B cell (primary cell): ENCODE measurements at regions not wholly inside any gene's neighbourhood (a gene's known extent, or its start where the extent isn't known, plus 50 kb on each side); places are given as distances from the start of the nearest gene placed in this dataset.

Experiments
- ATAC-seq: fragments of 200-7000 bp; cut with Tn5 transposase; one replicate; pipeline ENCODE4 v1.10.0; 2021; ENCODE audit warnings: low read depth, mild to moderate bottlenecking, moderate number of reproducible peaks, moderate library complexity
- CTCF ChIA-PET: fragments of 350-600 bp; sonication (Branson Sonifier 250); formaldehyde crosslinking; loops from one replicate; lab custom pipeline; 2021; ENCODE audit warnings: antibody characterized with exemption, inconsistent platforms; lab: Charles Lee
- POLR2A ChIA-PET: fragments of 350-600 bp; sonication (Branson Sonifier 250); formaldehyde crosslinking; loops from one replicate; lab custom pipeline; 2021; ENCODE audit warnings: antibody characterized with exemption; lab: Charles Lee
- DNase-seq: peaks from one replicate; pipeline ENCODE4 v3.0.0; 2013
- H2AFZ ChIP-seq: 2 replicates; pipeline ENCODE4 v1.6.1; 2012; ENCODE audit warnings: mild to moderate bottlenecking, low read depth, low read length; ENCODE audit not compliant: insufficient read depth, poor library complexity, severe bottlenecking
- H3K27ac ChIP-seq, 2 donors: 1 replicate in 1 of 2; 2 replicates in 1 of 2; pipeline ENCODE4 v1.5.1; 2012 to 2013; ENCODE audit warnings: low read length in 2 of 2, mild to moderate bottlenecking in 2 of 2, moderate library complexity in 1 of 2
- H3K27me3 ChIP-seq, 4 experiments: fragments of 200-600 bp in 1 of 4; sonication (generic) in 1 of 4; replicated peaks in 1 of 4; 1 replicate in 2 of 4; 2 replicates in 2 of 4; pipeline versions ENCODE4 v1.6.1 to v1.7.0; 2013 to 2016; ENCODE audit warnings: low read length in 3 of 4, mild to moderate bottlenecking in 2 of 4, mixed read lengths in 1 of 4, moderate library complexity in 1 of 4; ENCODE audit not compliant: insufficient read depth in 4 of 4, control insufficient read depth in 3 of 4; ENCODE audit errors: control extremely low read depth in 1 of 4
- H3K36me3 ChIP-seq, 2 experiments: replicated peaks in 1 of 2; 1 replicate in 1 of 2; 2 replicates in 1 of 2; pipeline versions ENCODE4 v1.6.1 to v1.7.1; 2013; ENCODE audit warnings: low read length in 1 of 2; ENCODE audit not compliant: insufficient read depth in 2 of 2, control insufficient read depth in 1 of 2; ENCODE audit errors: control extremely low read depth in 1 of 2, extremely low read depth in 1 of 2
- H3K4me1 ChIP-seq, 2 donors: fragments of 200-600 bp in 1 of 2; sonication (generic) in 1 of 2; 1 replicate in 1 of 2; 2 replicates in 1 of 2; pipeline versions ENCODE4 v1.5.1 to v1.6.1; 2013 to 2017; ENCODE audit warnings: low read length in 2 of 2; ENCODE audit not compliant: control insufficient read depth in 2 of 2, insufficient read depth in 2 of 2
- H3K4me2 ChIP-seq: replicated peaks from 2 replicates; pipeline ENCODE3; 2012; ENCODE audit warnings: mild to moderate bottlenecking, low read depth, low read length; ENCODE audit not compliant: poor library complexity, severe bottlenecking
- H3K4me3 ChIP-seq, 5 experiments: fragments of 200-600 bp in 1 of 5; sonication (generic) in 1 of 5; 1 replicate in 3 of 5; 2 replicates in 2 of 5; pipeline versions ENCODE4 v1.5.1 to v1.7.0; 2011 to 2016; ENCODE audit warnings: low read length in 4 of 5, mild to moderate bottlenecking in 4 of 5, low read depth in 2 of 5, control low read depth in 1 of 5, moderate library complexity in 1 of 5; ENCODE audit not compliant: insufficient read depth in 1 of 5; ENCODE audit errors: control extremely low read depth in 1 of 5, extremely low read depth in 1 of 5
- H3K79me2 ChIP-seq: fragments of 200-600 bp; sonication (generic); one replicate; pipeline ENCODE4 v1.6.0; 2016; ENCODE audit warnings: low read length; ENCODE audit not compliant: control insufficient read depth, insufficient read depth
- H3K9ac ChIP-seq: fragments of 200-600 bp; sonication (generic); 2 replicates; pipeline ENCODE4 v1.6.1; 2017; ENCODE audit warnings: mild to moderate bottlenecking, low read length, moderate library complexity
- H3K9me3 ChIP-seq, 3 donors: one replicate each; pipeline versions ENCODE4 v1.6.1 to v1.7.1; 2013; ENCODE audit warnings: low read length in 2 of 3; ENCODE audit not compliant: control insufficient read depth in 2 of 3, insufficient read depth in 1 of 3; ENCODE audit errors: control extremely low read depth in 1 of 3
- H4K20me1 ChIP-seq: 2 replicates; pipeline ENCODE4 v1.6.0; 2012; ENCODE audit warnings: mild to moderate bottlenecking, low read length; ENCODE audit not compliant: insufficient read depth, control insufficient read depth, poor library complexity, severe bottlenecking
- H3K27ac Mint-ChIP-seq: one replicate; pipeline ENCODE4 v1.8.0; 2021; ENCODE audit warnings: mixed read lengths
- H3K27me3 Mint-ChIP-seq: one replicate; pipeline ENCODE4 v1.8.0; 2021; ENCODE audit warnings: mixed read lengths
- H3K4me1 Mint-ChIP-seq: one replicate; pipeline ENCODE4 v1.8.0; 2021; ENCODE audit warnings: mixed read lengths
- H3K4me3 Mint-ChIP-seq: one replicate; pipeline ENCODE4 v1.8.0; 2021; ENCODE audit warnings: mixed read lengths
- H3K9me3 Mint-ChIP-seq: one replicate; pipeline ENCODE4 v1.8.0; 2022; ENCODE audit warnings: mixed read lengths; ENCODE audit not compliant: insufficient read depth
- CTCF ChIP-seq: fragments of 200-600 bp; IDR thresholded peaks from one replicate; pipeline ENCODE4 v1.8.0; 2022; ENCODE audit warnings: antibody characterized with exemption, mild to moderate bottlenecking
- EZH2 ChIP-seq: IDR thresholded peaks from 2 replicates; pipeline ENCODE4 v1.6.1; 2012; ENCODE audit warnings: borderline replicate concordance, low read depth, mild to moderate bottlenecking, moderate library complexity, low read length; ENCODE audit not compliant: insufficient read depth, poor library complexity, severe bottlenecking
- WGBS: methylation state at CpG from one replicate; pipeline ENCODE4 v1.1.5; 2013; ENCODE audit warnings: missing lambda C conversion rate; ENCODE audit not compliant: insufficient coverage; 5-methylcytosine and 5-hydroxymethylcytosine counted together
- intact Hi-C: fragments of 100-400 bp; cut with micrococcal nuclease; formaldehyde crosslinking; loops from one replicate; pipeline ENCODE4 v1.10.0; 2022

- Histone ChIP-seq H3K9me3 (peaks cover 0 to 2% (median 0%) of the 10 kb centered on the region in 3 donors), H3K79me2 (no peaks in the 10 kb centered on the region), H3K4me1 (no peaks in the 10 kb centered on the region), H3K9ac (no peak overlapping the region), H3K4me3 (no peak overlapping the region), H3K27me3 (no peaks in the 10 kb centered on the region), H3K27ac (no peak overlapping the region), H3K4me2 (no peak overlapping the region), H3K36me3 (no peaks in the 10 kb centered on the region), H4K20me1 (no peaks in the 10 kb centered on the region), H2AFZ (no peak overlapping the region)
- DNase-seq (no peak), ATAC-seq (no peak)
- Mint-ChIP-seq H3K4me3 (no peak overlapping the region), H3K27me3 (no peaks in the 10 kb centered on the region), H3K9me3 (no peaks in the 10 kb centered on the region), H3K4me1 (no peaks in the 10 kb centered on the region), H3K27ac (no peak overlapping the region)
- ChIA-PET POLR2A (no interaction called here), CTCF (no interaction called here)
- no CpG with 5 or more reads among the region's 2 CpGs for WGBS
- no peak for TF ChIP-seq CTCF
- no peak for TF ChIP-seq EZH2
- intact Hi-C loops = no loop called here
These were observed 101.2 kb downstream of the HTR1B start for GRCh38 chr6:77362055-77362454.

- no peak overlapping the region for H3K9ac ChIP-seq
- Mint-ChIP-seq H3K27me3 (no peaks in the 10 kb centered on the region), H3K9me3 (no peaks in the 10 kb centered on the region), H3K4me3 (no peak overlapping the region), H3K4me1 (no peaks in the 10 kb centered on the region), H3K27ac (no peak overlapping the region)
- intact Hi-C loops = no loop called here
- peaks cover 0 to 5% (median 0%) of the 10 kb centered on the region in 3 donors for H3K9me3 ChIP-seq
- no peaks in the 10 kb centered on the region for H3K79me2 ChIP-seq
- POLR2A ChIA-PET = no interaction called here
- H3K4me3 ChIP-seq = no peak overlapping the region
- H3K36me3 ChIP-seq = no peaks in the 10 kb centered on the region
- DNase-seq (no peak), ATAC-seq (no peak)
- TF ChIP-seq EZH2 (no peak), CTCF (no peak)
- H3K27me3 ChIP-seq = no peaks in the 10 kb centered on the region
- no peaks in the 10 kb centered on the region for H4K20me1 ChIP-seq
- CTCF ChIA-PET = no interaction called here
- H3K4me2 ChIP-seq = no peak overlapping the region
- no CpG with 5 or more reads among the region's 1 CpG for WGBS
- no peak overlapping the region for H3K27ac ChIP-seq
- no peak overlapping the region for H2AFZ ChIP-seq
- no peaks in the 10 kb centered on the region for H3K4me1 ChIP-seq
These were observed 102.3 kb downstream of the HTR1B start for GRCh38 chr6:77361018-77361417.
